ENCODE measurements at regions not wholly inside any gene's neighbourhood (a gene's known extent, or its start where the extent isn't known, plus 50 kb on each side); places are given as distances from the start of the nearest gene placed in this dataset.
"Not testable (repeated sequence)": the region's sequence is repeated elsewhere in the genome, so short reads cannot be mapped to it uniquely, and the experiment has no call there.

DNA sequence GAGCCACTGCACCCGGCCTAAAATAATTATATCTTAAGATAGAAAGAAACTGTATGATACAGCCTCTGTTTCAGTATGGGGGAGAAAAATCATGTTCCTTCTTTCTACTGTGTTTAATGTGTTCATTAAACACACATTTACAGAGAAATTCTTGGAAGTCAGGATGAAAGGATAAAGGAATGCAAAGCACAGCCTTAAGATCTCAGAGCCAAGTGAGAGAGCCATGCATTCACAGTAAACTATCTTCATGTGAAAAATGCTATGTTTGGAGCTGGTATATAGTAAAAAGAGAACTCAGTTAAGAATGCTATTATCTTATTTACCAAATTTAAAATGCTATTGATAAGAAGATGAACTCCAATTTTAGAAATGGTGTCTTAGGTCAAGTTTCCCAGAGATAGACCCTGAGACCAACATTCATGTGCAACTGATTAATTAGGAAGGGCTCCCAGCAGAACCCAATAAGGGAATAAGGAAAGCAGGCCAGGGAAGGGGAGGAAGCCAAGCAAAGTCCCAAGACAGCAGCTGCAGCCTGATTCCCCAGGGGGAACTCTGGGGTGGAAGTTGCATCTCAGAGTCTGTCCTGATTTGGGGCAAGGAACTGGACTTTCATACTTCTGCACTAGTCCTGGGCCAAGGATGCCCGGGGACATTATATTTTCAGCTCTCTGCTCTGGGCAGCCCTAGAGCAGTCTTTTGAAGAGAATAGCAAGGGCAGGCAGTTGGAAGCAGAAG lies 130.0 kb upstream of the ZNF648 start:
- DNase-seq: no peak

DNA sequence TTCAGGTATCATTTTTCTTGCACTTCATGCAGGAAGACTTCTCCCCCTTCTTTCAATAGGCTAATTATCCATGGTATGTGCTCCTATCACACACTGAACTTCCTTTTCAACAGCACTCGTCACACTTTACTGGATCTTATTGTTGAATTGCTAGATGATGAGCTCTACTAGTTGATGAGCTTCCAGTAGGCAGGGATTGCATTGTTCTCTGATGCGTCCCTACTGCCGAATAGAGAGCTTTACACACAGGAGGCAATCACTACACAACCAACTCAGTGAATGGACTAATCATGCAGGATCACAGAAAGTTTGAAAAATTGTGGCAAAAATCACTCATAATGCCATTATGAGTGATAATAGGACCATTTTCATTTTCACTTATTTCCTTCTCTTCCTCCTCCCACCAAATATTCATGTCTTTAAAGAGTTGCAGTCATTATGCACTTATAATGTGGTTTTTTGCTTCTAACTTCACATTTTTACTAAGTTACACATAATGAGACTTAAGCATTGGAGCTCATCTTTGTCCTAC lies 128.1 kb upstream of the ZNF648 start:
- DNase-seq: no peak

DNA sequence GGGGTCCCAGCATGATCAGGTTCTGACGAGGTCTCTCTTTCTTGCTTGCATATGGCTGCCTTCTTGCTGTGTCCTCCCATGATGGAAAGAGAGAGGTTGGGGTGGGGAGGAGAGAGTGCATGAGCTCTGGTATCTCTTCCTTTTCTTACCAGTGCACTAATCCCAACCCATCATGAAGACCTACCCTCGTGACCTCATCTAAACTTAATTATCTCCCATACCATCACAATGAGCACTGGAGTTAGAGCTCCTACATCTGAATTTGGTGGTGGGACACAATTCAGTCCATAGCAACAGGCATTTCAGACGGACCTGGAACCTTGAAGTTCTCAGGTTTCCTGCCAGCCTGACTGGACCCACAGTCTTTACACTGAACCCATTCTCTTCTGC lies 125.2 kb upstream of the ZNF648 start:
- no peak for DNase-seq

DNA sequence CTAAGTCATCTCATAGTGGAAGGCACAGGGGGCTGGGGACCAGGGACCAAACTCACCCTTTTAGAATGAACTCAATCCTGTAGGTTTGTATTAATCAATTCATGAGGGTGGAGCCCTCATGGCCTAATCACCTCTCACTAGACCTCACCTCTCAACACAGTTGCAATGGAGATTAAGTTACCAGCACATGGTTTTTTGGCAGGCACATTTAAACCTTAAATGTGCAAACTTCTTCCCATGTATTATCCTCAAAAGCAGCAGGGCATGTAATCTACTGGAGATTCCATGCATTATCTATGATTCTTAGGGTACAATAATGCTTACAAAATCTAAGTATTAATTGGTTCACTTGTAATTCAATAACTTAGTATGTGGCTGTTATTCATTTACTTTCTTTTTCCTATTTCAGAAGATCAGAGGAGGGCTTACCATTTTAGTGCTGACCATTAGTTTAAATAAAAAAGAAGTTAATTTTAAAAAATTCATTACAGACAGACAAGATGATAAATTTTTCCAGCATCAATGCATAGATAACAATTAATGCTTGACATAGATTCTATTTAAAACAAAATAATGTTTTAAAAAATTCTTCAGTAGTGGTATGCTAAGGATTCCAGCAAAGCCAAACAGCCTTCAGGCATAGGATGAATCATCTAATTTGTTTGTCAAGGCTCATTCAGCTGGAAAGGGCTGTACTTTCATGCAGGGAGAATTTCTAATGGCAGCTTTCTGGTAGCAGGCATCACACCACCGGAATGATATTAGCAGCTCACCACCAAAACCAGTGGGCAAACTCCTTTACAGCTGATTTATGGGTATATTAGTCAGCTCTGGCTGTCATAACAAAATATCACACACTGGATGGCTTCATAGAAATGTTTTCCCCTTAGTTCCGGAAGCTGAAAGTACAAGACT lies 124.6 kb upstream of the ZNF648 start:
- DNase-seq: peak; percentile 84

DNA sequence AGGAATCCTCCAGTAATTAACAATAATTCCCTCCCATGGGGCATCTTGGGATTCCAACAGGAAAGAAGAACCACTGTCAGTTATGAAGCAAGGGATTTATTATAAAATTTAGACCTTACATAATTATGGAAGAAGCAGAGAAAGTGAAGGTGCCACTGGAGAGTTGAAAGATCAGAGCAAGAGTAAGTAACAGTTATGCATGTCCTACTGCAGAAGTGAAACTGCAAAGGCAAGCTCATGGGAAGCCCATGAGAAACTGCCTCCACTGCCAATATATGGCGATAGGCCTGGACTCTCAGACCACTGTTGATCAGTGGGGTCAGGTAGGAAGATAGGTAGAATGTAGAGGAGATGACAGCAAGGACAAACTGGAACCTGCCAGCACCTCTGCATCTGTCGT lies 123.6 kb upstream of the ZNF648 start:
- DNase-seq: no peak

DNA sequence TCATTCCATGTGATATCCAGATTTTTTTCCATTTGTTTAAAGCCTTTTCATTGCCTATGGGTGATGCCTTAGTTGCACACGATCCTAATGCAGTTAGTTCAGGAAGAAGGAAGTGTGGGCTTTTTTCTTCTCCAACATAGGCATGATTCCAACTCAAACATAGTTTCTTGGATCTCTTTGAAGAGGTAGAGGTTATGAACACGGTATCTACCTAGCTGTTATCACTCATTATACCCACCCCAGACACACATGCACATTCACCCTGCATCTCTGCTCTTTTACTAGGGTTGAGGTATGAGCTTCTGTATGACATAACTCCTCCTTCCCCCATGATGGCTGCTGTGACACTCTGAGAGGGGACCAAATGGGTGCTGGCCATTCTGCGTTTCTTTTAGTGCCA lies 122.1 kb upstream of the ZNF648 start:
- peak; percentile 23 for DNase-seq

DNA sequence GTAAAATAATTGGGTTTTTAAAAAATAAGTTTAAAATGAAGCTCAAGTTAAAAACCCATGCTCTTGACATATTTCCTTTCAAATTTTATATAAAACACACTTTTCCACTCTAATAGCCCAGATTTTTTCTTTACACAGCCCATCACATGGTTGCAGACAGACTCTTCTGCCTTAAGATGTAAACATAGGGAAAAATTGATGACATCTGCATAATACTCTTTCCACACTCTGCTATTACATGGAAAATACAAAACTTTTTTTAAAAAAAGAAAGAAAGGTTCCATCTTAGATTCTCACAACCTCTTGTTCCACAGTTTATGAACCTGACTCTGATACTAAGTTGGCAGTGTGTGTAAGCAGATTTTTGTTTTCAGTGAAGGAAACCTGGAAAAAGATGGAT lies 120.8 kb upstream of the ZNF648 start:
- no peak for DNase-seq

DNA sequence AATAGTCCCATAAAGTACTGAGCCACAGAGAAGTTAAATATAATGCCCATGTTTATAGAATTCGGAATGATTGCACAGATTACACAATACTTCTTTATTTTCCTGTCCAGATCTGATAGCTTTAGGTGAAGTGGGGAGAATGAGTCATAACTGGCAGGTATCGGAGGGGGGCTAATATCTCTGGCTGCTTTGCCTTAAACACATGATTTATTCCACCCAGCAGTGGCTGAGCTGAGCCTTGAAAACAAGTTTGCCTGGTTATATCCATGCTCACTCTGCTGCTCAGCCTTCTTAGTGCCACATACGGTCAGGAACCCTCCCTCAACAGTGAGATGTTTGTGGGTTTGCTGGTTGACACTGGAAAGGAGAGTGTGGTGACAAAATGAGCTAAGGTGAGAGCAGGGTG lies 119.7 kb upstream of the ZNF648 start:
- DNase-seq: peak; percentile 84

DNA sequence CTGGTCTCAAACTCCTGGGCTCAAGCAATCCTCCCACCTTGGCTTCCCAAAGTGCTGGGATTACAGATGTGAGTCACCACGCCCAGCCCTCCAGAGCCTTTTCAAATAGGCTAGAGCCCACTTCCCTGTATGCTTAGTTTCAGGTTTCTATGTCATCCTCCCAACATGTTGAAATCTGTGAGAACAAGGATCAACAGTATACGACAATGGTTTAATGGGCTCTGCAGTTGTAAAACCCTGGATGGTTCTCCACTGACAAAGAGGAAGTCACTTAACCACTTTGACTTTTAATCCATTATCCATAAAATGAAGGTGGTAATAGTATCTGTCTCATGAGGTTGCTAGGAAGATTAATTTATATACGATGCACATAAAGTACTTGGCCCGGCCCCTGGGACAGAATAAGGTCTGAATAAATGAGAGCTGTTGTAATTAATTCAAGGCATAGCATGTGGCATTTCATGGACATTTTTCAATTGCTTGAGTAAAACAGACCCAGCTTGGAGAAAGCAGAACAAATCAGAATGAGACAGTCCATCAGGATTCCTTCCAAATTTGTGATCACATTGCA lies 113.9 kb upstream of the ZNF648 start:
- peak; percentile 96 for DNase-seq

DNA sequence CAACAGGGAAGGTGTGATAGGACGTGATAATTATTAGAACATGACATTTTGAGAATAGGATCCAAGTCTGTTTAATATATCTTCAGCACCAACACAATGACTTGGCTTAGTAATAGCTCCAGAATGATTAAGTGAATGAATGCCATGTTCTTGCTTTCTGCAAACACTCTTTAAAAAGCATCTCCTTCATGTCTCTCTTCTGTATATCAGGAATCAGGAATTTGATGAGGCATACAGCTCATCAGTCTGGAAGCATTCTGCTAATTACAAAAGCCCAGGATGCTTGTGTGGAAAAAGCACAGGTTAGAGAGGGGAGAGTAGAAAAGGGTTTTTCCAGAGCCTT lies 113.0 kb upstream of the ZNF648 start:
- DNase-seq: no peak

DNA sequence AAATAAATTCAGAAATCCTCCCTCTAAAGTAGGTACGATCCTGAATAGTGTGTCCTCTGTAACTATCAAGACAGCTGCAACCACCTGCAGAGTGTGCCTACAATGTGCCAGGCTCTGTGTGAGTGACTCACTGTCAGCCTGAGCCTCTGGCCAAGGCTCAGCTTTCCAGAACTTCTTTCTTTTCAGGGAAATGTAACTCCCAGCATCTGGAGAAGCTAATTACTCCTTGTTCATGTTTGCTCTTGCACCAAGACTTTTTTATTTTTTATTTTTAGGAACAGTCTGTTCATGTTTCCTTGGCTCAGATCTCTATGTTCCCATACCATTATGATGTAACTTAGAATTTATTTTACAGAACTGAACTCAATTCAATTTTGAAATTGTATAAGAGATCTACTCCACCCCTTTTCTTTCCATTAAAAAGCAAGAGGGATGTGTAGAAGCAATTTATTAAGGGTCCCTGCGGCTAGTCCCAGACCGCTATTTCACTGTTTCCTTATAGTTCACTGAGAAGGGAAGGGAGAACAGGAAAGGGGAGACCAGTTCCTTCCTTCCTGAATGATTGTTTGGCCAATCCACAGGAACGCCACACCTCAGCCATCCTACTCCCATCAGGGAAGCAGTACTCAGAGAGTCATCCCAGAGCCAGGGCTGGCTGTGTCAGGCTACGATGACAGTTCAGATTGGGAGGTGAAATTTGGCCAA lies 112.4 kb upstream of the ZNF648 start:
- no peak for DNase-seq

DNA sequence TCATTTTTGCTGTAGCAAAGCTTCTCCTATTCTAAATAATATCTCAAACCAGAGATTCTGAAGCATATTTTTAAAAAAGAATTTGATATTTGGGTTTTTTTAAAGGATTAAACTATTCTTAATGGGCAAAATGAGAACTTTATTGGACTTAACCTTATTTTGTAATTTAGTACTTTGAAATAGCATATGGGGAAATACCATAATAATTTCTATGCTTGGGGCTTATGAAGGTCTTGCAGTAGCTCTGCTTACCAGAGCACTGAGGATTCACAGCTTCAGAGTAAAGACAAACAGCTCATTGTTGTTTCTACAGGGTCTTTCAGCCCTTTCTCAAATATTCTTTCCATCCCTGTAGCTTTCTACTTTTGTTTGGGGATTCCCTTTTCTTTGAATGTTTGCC lies 111.2 kb upstream of the ZNF648 start:
- no peak for DNase-seq

DNA sequence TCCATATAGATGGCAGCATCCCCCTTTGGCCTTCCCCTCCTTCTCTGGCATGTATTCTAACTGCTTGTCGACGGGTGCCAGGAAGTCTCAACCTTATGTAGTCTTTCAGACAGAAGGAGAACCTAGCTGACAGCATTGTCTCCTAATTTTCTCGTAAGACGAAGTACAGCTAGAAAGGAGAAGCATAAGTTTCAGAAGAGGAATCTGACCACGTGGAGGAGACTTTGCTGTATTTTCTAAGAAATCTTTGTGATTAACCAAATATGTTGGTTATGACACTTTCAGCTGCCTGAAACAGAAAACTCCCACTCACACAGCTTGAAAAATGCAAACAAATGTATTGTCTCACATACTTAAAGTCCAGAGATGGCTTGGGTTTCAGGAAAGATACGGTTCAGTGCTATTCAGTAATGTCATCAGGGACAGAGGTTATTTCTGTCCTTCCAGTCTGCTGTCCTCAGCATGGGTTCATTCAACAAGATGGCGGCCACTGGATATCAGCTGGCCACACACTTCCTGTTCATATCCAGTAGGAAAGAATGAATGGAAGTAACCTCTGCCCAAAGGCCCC lies 109.5 kb upstream of the ZNF648 start:
- peak; percentile 65 for DNase-seq

DNA sequence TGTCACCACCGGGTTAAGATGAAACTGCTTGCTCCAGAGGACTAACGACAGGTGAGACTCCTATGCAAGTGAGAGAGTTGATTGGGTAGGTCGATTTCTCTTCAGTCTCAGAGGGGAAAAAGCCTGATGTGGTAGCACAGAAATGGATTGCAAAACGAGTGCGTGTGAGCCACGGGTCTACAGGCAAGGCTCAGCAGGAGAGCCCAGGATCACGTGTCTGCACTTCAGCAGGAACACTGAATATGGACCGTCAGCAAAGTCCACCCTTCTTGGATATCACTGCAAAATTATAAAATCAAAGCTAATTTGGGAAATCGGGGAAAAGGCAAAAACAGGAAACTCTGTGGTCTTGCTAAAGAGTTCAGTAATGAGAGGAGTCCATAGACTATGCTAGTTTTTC lies 107.7 kb upstream of the ZNF648 start:
- no peak for DNase-seq

DNA sequence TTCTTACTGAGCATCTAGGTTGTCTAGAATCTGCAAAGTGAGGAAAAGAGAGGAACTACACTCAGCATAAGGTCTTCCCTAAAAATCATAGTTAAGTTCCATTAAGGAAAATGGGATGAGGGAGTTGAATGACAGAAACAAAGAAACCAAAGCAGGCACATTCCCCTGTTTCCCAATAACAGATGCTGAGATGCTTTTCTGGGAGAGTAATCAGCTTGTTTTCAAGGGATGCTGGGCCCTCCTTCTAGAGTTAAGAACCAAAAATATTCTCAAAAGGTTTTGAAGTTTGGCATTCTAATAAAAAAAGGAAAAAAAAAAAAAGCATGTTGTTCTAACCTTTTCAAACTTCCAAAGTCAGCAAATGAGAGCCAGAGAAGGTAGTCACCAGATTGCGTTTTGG lies 105.2 kb upstream of the ZNF648 start:
- DNase-seq: no peak

DNA sequence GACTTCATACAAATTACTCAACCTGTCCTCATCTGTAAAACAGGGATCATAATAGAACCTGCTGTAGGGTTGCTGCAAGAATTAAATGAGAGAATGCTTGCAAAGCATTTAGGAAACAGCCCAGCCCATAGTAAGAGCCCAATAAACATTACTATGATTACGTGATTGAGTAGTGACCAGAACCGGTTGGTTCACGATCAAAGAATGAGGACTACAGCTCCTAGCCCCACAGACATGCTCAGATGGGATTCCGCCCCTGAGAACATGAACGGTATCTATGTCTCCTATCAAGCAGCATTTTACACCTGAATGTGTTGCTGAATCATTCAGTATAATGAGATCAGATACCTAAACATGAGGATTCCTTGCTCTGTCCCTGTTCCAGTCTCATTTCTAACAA lies 104.8 kb upstream of the ZNF648 start:
- no peak for DNase-seq

DNA sequence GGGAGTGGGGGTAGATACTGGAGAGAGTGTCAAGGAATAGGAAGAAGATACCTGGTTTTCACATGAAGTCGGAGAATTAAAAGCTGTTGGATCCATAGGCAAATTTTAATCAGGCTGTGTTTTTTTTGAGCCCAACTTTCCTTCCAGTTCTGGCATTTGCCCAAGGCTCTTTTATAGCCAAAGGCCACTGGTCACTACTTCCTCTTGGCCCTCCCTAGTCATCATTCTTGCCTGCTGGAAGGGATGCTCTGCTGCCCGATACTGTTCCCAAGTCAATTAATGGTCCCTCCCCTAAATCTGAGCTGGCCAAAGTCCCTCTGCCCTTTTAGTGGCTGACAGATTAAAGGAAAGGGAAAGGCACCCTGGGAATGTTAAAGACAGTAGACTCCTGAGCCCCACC lies 102.8 kb upstream of the ZNF648 start:
- no peak for DNase-seq

DNA sequence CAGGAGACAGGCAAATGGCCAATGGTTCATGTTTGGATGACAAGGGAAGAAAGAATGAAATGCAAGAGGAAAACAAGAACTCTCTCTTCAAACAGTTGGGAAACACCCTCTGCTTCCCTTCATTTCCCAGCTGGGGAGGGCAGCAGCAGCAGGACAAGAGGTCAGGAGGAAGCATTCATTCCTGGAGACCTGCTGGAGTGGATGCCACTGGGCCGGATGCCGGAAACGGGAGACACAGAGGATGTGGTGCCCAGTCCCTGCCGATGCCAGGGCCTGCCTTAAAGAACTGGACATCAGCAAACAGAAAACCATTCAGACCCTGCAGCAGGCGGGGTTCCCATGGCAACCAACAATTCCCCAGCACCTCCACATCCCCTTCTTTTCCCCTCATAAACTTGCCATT lies 102.3 kb upstream of the ZNF648 start:
- DNase-seq: no peak

DNA sequence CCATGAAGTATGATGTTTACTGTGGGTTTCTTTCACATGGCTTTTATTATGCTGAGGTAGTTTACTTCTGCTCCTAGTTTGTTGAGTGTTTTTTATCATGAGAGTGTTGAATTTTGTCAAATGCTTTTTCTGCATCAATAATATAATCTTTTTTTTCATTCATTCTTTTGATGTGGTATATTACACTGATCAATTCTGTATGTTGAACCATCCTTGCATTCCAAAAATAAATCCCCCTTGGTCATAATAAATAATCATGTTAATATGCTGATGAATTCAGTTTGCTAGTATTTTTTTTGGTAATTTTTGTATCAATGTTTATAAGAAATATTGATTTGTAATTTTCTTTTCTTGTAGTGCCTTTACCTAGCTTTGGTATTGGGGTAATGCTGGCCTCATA lies 97.9 kb upstream of the ZNF648 start:
- no peak for DNase-seq

DNA sequence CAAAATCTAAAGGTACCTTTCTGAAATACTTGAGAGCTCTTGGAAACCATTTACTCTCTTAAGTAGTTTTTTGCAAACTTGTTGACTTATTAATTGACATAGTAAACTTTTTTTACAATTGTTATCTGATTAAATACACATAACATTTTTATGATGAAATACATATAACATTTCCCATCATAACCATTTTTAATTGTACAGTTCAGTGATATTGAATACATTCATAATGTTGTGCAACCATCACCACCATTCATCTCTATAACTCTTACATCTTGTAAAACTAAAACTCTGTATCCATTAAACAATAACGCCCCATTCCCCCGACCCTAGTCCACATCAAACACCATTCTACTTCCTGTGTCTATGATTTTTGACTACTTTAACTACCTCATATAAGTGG lies 95.7 kb upstream of the ZNF648 start:
- DNase-seq: no peak

DNA sequence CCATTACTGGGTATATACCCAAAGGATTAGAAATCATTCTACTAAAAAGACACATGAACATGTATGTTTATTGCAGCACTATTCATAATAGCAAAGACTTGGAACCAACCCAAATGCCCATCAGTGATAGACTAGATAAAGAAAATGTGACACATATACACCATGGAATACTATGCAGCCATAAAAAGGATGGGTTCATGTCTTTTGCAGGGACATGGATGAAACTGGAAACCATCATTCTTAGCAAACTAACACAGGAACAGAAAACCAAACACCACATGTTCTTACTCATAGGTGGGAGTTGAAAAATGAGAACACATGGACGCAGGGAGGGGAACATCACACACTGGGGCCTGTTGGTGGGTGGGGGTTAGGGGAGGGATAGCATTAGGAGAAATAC lies 92.9 kb upstream of the ZNF648 start:
- not testable (repeated sequence) for DNase-seq

DNA sequence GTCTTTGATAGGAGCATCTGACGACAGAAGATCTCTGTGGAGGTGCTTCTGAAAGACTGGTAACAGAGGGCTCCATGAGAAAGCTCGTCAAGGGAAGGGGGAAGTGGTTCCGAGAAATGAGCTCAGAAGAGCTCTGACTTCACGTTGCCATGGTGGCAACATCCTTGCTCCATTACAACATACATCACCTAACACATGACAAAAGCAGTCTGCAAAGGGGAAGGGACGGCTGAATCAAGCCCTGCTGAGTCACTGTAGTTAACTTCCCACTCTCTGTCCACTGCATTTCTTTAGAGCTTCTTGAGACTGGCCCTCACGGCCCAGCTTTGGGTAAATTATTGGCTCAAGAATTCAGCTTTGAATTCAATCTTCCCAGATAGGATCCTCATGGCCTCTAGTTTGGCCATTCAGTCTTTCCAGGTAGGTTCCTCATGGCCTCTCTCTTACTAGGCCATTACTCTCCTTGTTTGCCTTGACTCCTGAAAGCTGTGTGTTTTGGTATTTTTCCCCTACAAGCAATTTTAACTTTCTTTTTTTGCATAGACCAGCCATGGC lies 88.0 kb upstream of the ZNF648 start:
- peak; percentile 78 for DNase-seq

DNA sequence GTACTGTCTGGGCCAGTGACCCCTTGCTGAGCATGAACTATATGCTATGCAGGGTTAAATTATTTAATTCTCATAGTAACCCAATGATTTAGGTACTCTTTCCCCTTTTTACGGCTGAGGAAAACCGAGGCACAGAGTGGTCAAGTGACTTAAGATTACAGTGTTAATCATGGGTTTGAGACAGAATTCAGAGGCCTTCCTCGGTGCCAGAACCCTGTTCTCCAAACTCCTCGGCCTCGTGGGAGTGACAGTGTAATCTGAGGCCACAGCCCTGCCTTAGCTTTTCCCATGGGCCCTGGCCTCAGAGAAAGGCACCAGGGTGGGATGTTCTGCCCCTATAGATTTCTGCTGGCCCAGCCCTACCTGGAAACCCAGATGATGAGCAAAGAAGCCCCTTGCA lies 86.4 kb upstream of the ZNF648 start:
- DNase-seq: no peak
